LHCN-M2 (cell line): ENCODE measurements at regions not wholly inside any gene's neighbourhood (a gene's known extent, or its start where the extent isn't known, plus 50 kb on each side); places are given as distances from the start of the nearest gene placed in this dataset.

Experiments used
- DNase-seq: peaks from one replicate; pipeline ENCODE4 v3.0.0-alpha.2; 2012; ENCODE audit warnings: low read depth

DNA sequence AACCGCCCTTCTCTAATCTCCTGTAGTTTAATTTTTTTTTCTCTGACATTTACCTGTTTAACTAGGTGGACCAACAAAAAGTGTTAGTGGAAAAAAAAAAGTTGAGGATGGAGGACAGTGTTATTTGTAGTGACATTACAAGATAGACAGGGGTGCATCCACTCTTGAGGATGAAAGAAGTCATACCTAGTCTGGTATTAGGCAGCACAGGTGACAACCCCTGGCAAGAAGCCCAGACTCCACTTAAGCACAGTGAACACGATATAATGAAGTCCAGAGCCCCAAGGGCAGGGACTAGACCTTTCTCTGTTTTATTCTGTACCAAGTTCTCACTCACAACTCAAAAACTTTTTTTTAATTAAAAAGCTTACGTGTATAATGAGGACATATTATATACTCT is 268.4 kb downstream of the GPR37 start:
- DNase-seq = no peak

DNA sequence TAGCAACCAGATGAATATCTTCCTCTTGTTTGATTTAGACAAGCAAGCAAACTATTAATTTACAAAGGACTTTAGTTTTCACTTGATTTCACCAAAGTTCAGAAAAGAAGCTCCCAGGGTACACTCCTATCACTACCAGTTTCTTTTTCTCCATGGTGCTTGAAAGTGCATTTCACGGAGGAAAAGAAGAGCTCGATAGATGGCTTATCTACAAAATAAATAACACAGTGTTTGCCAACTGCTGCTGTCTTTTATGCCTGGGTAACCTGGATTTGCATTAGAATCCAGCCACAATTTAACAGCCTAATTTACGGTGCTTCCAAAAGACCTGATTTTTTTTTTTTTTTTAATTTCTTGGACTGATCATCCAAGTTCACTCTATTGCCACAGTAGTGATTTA is 275.7 kb downstream of the GPR37 start:
- DNase-seq = no peak

DNA sequence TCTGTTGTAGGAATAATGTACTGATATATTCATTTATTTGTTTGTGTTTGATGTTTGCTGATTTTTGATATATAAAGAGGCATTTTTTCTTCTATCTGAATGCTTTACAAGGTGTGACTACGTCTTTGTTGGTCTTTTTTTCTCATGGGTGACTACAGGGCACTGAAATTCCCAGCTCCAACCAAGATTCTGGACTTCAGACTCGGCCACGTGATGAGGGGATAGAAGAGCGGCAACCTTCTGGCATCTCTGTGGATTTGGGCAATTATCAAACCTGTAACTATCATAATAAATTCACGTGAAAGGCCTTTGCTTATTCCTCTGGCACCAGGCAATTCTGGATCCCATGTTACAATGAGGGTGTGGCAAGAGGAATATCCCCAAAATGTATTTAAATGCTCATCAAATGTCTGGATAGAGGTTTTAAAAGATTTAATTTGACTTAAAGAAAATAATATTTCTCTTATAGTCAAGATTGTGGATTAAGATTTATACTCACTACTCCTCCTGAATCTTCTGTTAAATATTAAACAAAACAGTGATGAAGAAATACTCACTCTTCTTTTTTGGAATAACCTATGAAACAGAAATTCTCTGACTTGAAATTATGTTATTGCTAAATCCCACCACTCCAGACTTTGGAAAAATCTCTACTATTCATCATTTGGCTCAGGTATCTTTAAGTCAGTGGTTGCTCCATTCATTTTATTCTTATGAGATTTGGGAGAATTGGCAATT is 276.3 kb downstream of the GPR37 start:
- no peak for DNase-seq

GRCh38 chr7:124482229-124482628 is 283.4 kb downstream of the GPR37 start:
- DNase-seq = no peak

- no peak for DNase-seq
These were observed 284.7 kb downstream of the GPR37 start for GRCh38 chr7:124480821-124481290.

DNA sequence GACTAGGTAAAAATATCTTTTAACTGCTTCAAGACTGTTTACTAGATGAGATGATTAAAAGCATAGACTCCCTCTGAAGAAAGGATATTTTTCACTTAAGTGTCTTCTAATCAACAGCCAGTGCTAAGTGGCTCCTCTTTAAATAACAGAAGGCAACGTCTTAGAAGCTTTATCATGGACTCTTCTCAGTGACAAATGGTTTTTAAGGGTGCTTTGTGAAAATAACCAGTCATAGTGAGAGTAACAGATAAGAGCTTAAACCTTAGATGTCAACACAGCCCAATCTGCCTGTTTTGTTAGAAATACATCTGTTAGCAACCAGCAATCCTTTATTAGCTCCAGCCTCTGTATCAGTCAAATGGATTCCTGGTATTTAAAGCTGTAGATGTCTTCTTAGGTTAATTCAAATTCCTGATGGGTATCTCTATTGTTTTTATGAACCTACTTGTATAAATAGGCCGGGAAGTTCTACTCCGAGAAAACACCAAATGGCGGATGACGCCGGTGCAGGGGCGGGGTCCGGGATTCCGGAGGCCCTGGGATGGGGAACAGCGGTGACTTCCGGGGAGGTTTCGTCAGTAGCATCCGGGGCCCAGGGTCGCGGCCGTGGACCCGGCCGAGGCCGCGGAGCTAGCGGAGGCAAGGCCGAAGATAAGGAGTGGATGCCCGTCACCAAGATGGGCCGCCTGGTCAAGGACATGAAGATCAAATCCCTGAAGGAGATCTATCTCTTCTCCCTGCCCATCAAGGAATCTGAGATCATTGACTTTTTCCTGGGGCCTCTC is 285.4 kb downstream of the GPR37 start:
- DNase-seq = no peak

- peak; percentile 3 for DNase-seq
These were observed 303.3 kb downstream of the GPR37 start for GRCh38 chr7:124462249-124462648.

DNA sequence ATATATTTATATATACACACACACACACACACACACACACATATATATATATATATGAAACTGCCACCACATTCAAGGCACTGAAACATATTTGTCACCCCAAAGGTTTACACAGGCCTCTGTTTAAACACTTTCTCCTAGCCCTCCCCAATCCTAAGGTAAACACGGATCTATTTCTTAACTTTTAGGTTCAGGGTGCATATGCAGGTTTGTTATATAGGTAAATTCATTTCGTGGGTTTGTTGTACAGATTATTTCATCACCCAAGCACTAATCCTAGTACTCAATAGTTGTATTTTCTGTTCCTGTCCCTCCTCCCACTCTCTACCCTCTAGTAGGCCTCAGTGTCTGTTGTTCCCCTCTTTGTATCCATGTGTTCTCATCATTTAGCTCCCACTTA is 305.0 kb downstream of the GPR37 start:
- DNase-seq = no peak

DNA sequence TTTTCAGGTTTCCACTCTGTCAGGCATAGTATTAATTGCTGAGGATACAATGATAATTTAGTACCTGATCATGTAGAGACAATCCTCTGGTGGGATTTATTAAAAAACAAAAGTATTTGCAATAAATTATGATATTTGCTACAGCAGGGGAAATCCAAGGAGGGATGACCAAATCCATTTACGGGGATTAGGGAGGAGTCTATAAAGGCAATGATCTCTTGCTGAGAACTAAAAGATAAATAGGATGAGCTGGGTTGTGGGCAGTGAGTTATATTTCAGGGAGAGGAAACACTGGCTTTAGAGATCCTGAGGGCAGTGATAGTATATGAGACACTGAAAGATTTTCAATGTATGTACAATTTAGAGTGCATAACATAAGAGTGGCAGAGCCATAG is 305.5 kb downstream of the GPR37 start:
- no peak for DNase-seq

DNA sequence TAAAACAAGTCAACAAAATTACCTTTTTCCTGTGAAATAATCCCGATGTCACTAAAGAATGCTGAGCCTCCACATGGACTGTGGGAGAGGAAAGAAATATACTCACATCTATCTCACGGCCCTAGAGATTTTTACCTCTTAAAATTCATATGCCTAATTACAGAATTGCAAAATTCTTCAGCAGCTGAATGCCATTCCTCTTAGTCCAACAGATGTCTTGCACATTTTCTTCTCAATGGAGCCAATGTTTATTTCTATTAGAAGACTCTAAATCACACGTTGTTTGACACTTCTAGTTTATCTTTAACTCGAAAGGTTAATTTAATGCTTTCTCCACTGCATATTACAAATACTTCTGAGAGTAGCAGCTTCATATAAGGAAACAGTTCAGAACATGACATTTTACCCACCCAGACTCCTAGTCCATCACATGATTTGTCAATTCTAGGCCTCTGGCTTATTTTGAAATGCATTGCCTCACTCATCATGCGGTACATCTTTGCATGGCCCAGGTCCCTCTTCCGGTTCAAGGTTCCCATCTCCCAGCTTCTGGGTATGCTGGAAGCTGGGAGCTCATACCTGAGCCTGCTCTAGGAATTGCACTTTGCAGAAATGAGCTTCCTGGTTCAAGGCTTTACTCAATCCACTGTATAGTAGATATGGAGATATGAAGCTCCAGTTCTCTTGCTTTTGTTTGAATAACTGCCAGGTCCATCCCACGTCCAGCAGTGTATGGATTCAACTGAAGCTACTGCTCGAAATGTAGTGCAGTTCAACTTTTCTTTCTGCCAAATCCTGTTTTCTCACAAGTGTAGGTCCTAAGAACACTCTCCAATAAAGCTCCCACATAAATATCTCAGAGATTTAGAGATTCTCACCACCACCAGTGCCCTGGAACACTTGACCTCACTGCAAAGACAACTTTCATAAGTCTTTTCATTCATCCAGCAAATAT is 306.2 kb downstream of the GPR37 start:
- peak; percentile 6 for DNase-seq

DNA sequence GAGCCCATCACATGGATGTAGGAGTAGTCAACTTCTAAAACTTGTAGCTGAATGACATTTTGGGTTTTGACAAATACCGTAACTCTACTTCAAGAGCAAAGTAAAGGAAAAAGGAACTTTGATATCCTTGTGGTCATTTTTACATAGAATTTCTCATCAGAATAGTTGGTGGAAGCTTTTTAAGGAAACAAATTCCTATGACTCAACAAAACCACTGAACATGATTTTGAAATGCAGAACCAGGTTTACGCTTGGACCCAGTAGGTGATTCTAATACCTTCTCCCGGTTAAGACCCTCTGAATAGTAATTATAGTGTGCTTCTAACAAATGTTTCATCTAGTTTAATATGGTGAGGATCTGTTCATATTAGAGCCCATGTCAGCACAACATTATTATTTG is 307.8 kb downstream of the GPR37 start:
- peak; percentile 3 for DNase-seq

DNA sequence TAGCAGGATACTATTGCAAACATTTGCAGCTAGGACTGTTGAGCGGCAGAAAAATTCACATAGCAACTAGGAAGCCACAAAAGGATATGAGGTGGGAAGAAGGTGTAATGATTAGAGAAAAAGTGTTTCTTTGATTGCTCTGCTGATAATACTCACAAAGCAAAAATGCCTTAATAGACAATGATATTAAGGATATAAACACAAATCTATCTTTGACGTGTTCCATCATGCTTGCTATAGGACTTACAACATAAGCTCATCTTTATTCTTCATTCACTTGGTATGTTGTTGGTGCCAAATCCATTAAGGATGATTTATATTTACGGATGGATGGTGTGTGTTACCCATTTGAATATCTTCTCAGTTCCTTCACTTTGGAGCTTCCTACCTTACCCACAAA is 309.3 kb downstream of the GPR37 start:
- DNase-seq = no peak

DNA sequence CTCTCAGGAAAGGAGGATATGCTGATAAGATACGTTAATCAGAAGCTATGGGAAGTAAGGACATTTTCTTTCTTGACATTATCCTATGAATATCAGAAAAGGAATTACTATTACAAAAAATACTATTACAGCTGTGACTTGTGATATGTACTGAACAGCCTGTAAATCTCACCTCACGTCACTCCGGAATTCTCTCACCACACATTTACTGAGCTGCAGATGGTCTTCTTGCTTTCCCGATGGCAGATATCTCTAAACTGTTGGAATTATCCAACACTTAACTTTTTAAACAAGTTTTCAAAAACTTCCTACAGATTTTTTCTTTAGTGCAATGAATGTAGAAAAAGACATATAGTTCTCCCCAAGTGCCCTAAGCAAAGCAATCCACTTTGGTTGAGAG is 313.4 kb downstream of the GPR37 start:
- no peak for DNase-seq

DNA sequence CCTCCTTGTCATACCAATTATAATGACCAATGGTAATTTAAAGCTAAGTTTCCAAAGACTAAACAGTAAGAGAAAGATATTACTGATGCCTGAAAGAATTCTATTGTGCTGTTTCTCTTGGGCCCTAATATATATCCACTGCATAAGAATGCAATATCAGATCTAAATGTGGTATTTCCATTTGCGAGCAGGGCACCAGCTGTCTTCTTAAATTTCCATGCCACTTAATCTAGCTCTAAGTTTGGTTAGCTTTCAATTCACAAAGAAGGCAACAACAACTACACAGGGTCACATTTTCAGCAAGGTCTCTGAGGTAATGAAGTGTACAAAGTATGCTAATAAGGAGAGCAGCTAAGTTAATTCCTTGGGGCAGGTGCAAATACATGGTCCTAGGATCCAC is 315.7 kb downstream of the GPR37 start:
- DNase-seq = no peak

GRCh38 chr7:124444696-124445480 is 320.7 kb downstream of the GPR37 start:
- no peak for DNase-seq

- DNase-seq = no peak
These were observed 321.8 kb downstream of the GPR37 start for GRCh38 chr7:124443762-124444161.

DNA sequence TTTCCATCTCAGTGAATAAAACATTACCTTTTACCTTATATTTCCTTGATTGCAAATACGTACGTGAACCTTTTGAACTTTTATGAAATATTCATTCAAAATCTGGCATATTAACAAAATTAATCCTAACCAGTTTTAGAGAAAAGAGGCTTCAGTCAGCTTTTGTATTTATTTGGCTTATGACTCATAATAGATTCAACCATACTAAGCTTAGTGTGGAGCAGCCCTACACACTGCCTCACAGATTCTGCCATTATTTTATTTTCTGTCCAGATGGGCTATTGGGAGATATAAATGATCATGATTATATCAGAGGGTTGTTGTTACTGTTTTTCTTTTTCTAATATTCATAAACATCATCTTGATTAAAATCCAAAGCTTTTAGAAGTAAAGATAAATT is 325.5 kb downstream of the GPR37 start:
- no peak for DNase-seq

GRCh38 chr7:124432009-124432578 is 333.5 kb downstream of the GPR37 start:
- no peak for DNase-seq

GRCh38 chr7:124429923-124430322 is 335.7 kb downstream of the GPR37 start:
- DNase-seq = no peak

- DNase-seq = no peak
These were observed 336.8 kb downstream of the GPR37 start for GRCh38 chr7:124428781-124429180.

DNA sequence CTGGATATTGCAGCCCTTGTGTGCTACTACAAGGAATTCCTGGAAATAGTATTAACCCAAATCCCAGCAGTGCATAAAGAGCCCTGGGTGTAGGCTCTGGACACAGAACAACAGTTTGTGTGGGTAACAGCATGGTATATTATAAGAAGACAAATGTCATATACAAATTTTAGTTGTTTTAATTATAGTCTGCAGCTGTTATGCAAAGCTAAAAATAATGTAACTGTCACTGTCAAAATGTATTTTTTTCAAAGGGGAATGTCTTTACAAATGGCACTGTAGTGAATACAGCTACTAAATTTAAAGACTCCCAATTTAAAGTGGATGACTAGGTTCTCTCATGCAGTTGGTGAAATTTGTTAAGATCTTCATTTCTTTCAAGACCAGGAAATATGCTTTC is 339.0 kb downstream of the GPR37 start:
- no peak for DNase-seq
